ENCODE measurements at regions not wholly inside any gene's neighbourhood (a gene's known extent, or its start where the extent isn't known, plus 50 kb on each side); places are given as distances from the start of the nearest gene placed in this dataset.

- Histone ChIP-seq H3K4me1 (ENCODE audit: control insufficient read depth, low read depth, low read length) (peaks cover 10% of the 10 kb centered on the region), H3K27ac (ENCODE audit: low read length) (no peak overlapping the region), H3K4me3 (ENCODE audit: low read length) (peak overlapping the region; percentile 44), H3K36me3 (ENCODE audit: control insufficient read depth, low read depth, low read length) (no peaks in the 10 kb centered on the region), H3K27me3 (ENCODE audit: control insufficient read depth, insufficient read depth, low read length) (peaks cover 8% of the 10 kb centered on the region), H3K9me3 (ENCODE audit: control insufficient read depth, low read depth, low read length) (no peaks in the 10 kb centered on the region), H3K9ac (ENCODE audit: low read length) (no peak overlapping the region)
These were observed 100.8 kb downstream of the ABCC12 start for GRCh38 chr16:48054881-48055601.

- no peaks in the 10 kb centered on the region for H3K36me3 ChIP-seq (ENCODE audit: control insufficient read depth, low read depth, low read length)
- H3K27me3 ChIP-seq (ENCODE audit: control insufficient read depth, insufficient read depth, low read length) = peaks cover 8% of the 10 kb centered on the region
- no peak overlapping the region for H3K9ac ChIP-seq (ENCODE audit: low read length)
- peaks cover 10% of the 10 kb centered on the region for H3K4me1 ChIP-seq (ENCODE audit: control insufficient read depth, low read depth, low read length)
- H3K27ac ChIP-seq (ENCODE audit: low read length) = no peak overlapping the region
- no peaks in the 10 kb centered on the region for H3K9me3 ChIP-seq (ENCODE audit: control insufficient read depth, low read depth, low read length)
- H3K4me3 ChIP-seq (ENCODE audit: low read length) = no peak overlapping the region
These were observed 102.4 kb downstream of the ABCC12 start for GRCh38 chr16:48053418-48053745.

GRCh38 chr16:48052731-48053417 is 102.9 kb downstream of the ABCC12 start:
- no peak overlapping the region for H3K9ac ChIP-seq (ENCODE audit: low read length)
- H3K27ac ChIP-seq (ENCODE audit: low read length) = no peak overlapping the region
- no peaks in the 10 kb centered on the region for H3K9me3 ChIP-seq (ENCODE audit: control insufficient read depth, low read depth, low read length)
- H3K36me3 ChIP-seq (ENCODE audit: control insufficient read depth, low read depth, low read length) = no peaks in the 10 kb centered on the region
- H3K27me3 ChIP-seq (ENCODE audit: control insufficient read depth, insufficient read depth, low read length) = peaks cover 8% of the 10 kb centered on the region
- peaks cover 10% of the 10 kb centered on the region for H3K4me1 ChIP-seq (ENCODE audit: control insufficient read depth, low read depth, low read length)
- no peak overlapping the region for H3K4me3 ChIP-seq (ENCODE audit: low read length)

- Histone ChIP-seq H3K4me1 (ENCODE audit: control insufficient read depth, low read depth, low read length) (peaks cover 10% of the 10 kb centered on the region), H3K27me3 (ENCODE audit: control insufficient read depth, insufficient read depth, low read length) (peaks cover 8% of the 10 kb centered on the region), H3K36me3 (ENCODE audit: control insufficient read depth, low read depth, low read length) (no peaks in the 10 kb centered on the region), H3K9me3 (ENCODE audit: control insufficient read depth, low read depth, low read length) (no peaks in the 10 kb centered on the region), H3K4me3 (ENCODE audit: low read length) (no peak overlapping the region), H3K27ac (ENCODE audit: low read length) (no peak overlapping the region), H3K9ac (ENCODE audit: low read length) (no peak overlapping the region)
These were observed 104.9 kb downstream of the ABCC12 start for GRCh38 chr16:48050871-48051270.

GRCh38 chr16:48049847-48050246 is 105.9 kb downstream of the ABCC12 start:
- Histone ChIP-seq H3K36me3 (ENCODE audit: control insufficient read depth, low read depth, low read length) (no peaks in the 10 kb centered on the region), H3K9me3 (ENCODE audit: control insufficient read depth, low read depth, low read length) (no peaks in the 10 kb centered on the region), H3K9ac (ENCODE audit: low read length) (no peak overlapping the region), H3K27ac (ENCODE audit: low read length) (no peak overlapping the region), H3K27me3 (ENCODE audit: control insufficient read depth, insufficient read depth, low read length) (no peaks in the 10 kb centered on the region), H3K4me1 (ENCODE audit: control insufficient read depth, low read depth, low read length) (peaks cover 17% of the 10 kb centered on the region), H3K4me3 (ENCODE audit: low read length) (no peak overlapping the region)

- no peak overlapping the region for H3K4me3 ChIP-seq (ENCODE audit: low read length)
- no peak overlapping the region for H3K9ac ChIP-seq (ENCODE audit: low read length)
- H3K4me1 ChIP-seq (ENCODE audit: control insufficient read depth, low read depth, low read length) = peaks cover 11% of the 10 kb centered on the region
- no peaks in the 10 kb centered on the region for H3K36me3 ChIP-seq (ENCODE audit: control insufficient read depth, low read depth, low read length)
- no peaks in the 10 kb centered on the region for H3K9me3 ChIP-seq (ENCODE audit: control insufficient read depth, low read depth, low read length)
- no peak overlapping the region for H3K27ac ChIP-seq (ENCODE audit: low read length)
- H3K27me3 ChIP-seq (ENCODE audit: control insufficient read depth, insufficient read depth, low read length) = no peaks in the 10 kb centered on the region
These were observed 108.1 kb downstream of the ABCC12 start for GRCh38 chr16:48047720-48048119.

GRCh38 chr16:48047241-48047640 is 108.6 kb downstream of the ABCC12 start:
- Histone ChIP-seq H3K4me1 (ENCODE audit: control insufficient read depth, low read depth, low read length) (peaks cover 11% of the 10 kb centered on the region), H3K27ac (ENCODE audit: low read length) (no peak overlapping the region), H3K27me3 (ENCODE audit: control insufficient read depth, insufficient read depth, low read length) (no peaks in the 10 kb centered on the region)

GRCh38 chr16:48044117-48044516 is 111.7 kb downstream of the ABCC12 start:
- Histone ChIP-seq H3K4me3 (ENCODE audit: low read length) (no peak overlapping the region), H3K36me3 (ENCODE audit: control insufficient read depth, low read depth, low read length) (no peaks in the 10 kb centered on the region), H3K4me1 (ENCODE audit: control insufficient read depth, low read depth, low read length) (peaks cover 11% of the 10 kb centered on the region), H3K9me3 (ENCODE audit: control insufficient read depth, low read depth, low read length) (no peaks in the 10 kb centered on the region), H3K27ac (ENCODE audit: low read length) (no peak overlapping the region), H3K9ac (ENCODE audit: low read length) (no peak overlapping the region), H3K27me3 (ENCODE audit: control insufficient read depth, insufficient read depth, low read length) (no peaks in the 10 kb centered on the region)

More at GRCh38 chr16:48047241-48047640, 108.6 kb downstream of the ABCC12 start:
- Histone ChIP-seq H3K4me3 (ENCODE audit: low read length) (no peak overlapping the region), H3K9me3 (ENCODE audit: control insufficient read depth, low read depth, low read length) (no peaks in the 10 kb centered on the region), H3K36me3 (ENCODE audit: control insufficient read depth, low read depth, low read length) (no peaks in the 10 kb centered on the region), H3K9ac (ENCODE audit: low read length) (no peak overlapping the region)

GRCh38 chr16:48041981-48042421 is 113.8 kb downstream of the ABCC12 start:
- no peak overlapping the region for H3K27ac ChIP-seq (ENCODE audit: low read length)
- no peaks in the 10 kb centered on the region for H3K36me3 ChIP-seq (ENCODE audit: control insufficient read depth, low read depth, low read length)
- peaks cover 11% of the 10 kb centered on the region for H3K4me1 ChIP-seq (ENCODE audit: control insufficient read depth, low read depth, low read length)

GRCh38 chr16:48035142-48035541 is 120.7 kb downstream of the ABCC12 start:
- Histone ChIP-seq H3K4me3 (ENCODE audit: low read length) (no peak overlapping the region), H3K36me3 (ENCODE audit: control insufficient read depth, low read depth, low read length) (no peaks in the 10 kb centered on the region), H3K4me1 (ENCODE audit: control insufficient read depth, low read depth, low read length) (no peaks in the 10 kb centered on the region), H3K27ac (ENCODE audit: low read length) (no peak overlapping the region), H3K9ac (ENCODE audit: low read length) (no peak overlapping the region), H3K27me3 (ENCODE audit: control insufficient read depth, insufficient read depth, low read length) (no peaks in the 10 kb centered on the region), H3K9me3 (ENCODE audit: control insufficient read depth, low read depth, low read length) (no peaks in the 10 kb centered on the region)

More at GRCh38 chr16:48041981-48042421, 113.8 kb downstream of the ABCC12 start:
- H3K9me3 ChIP-seq (ENCODE audit: control insufficient read depth, low read depth, low read length) = no peaks in the 10 kb centered on the region
- H3K9ac ChIP-seq (ENCODE audit: low read length) = no peak overlapping the region
- H3K27me3 ChIP-seq (ENCODE audit: control insufficient read depth, insufficient read depth, low read length) = no peaks in the 10 kb centered on the region
- no peak overlapping the region for H3K4me3 ChIP-seq (ENCODE audit: low read length)

GRCh38 chr16:48030926-48031325 is 124.9 kb downstream of the ABCC12 start:
- no peaks in the 10 kb centered on the region for H3K9me3 ChIP-seq (ENCODE audit: control insufficient read depth, low read depth, low read length)
- H3K4me1 ChIP-seq (ENCODE audit: control insufficient read depth, low read depth, low read length) = peaks cover 3% of the 10 kb centered on the region
- no peaks in the 10 kb centered on the region for H3K27me3 ChIP-seq (ENCODE audit: control insufficient read depth, insufficient read depth, low read length)
- no peak overlapping the region for H3K9ac ChIP-seq (ENCODE audit: low read length)
- H3K4me3 ChIP-seq (ENCODE audit: low read length) = no peak overlapping the region
- no peaks in the 10 kb centered on the region for H3K36me3 ChIP-seq (ENCODE audit: control insufficient read depth, low read depth, low read length)
- no peak overlapping the region for H3K27ac ChIP-seq (ENCODE audit: low read length)

- no peak overlapping the region for H3K27ac ChIP-seq (ENCODE audit: low read length)
- no peaks in the 10 kb centered on the region for H3K36me3 ChIP-seq (ENCODE audit: control insufficient read depth, low read depth, low read length)
- H3K4me1 ChIP-seq (ENCODE audit: control insufficient read depth, low read depth, low read length) = peaks cover 6% of the 10 kb centered on the region
- H3K27me3 ChIP-seq (ENCODE audit: control insufficient read depth, insufficient read depth, low read length) = no peaks in the 10 kb centered on the region
- no peak overlapping the region for H3K4me3 ChIP-seq (ENCODE audit: low read length)
- H3K9ac ChIP-seq (ENCODE audit: low read length) = no peak overlapping the region
- H3K9me3 ChIP-seq (ENCODE audit: control insufficient read depth, low read depth, low read length) = no peaks in the 10 kb centered on the region
These were observed 126.0 kb downstream of the ABCC12 start for GRCh38 chr16:48029768-48030167.

Data from iPS-18a (cell line).